Sigmoid colon (tissue), 4 donors: ENCODE measurements at regions not wholly inside any gene's neighbourhood (a gene's known extent, or its start where the extent isn't known, plus 50 kb on each side); places are given as distances from the start of the nearest gene placed in this dataset.

Source experiments
- POLR2A ChIP-seq, 2 donors: fragments of 450-650 bp; IDR thresholded peaks; one replicate each; pipeline ENCODE4 v1.6.1; 2016; ENCODE audit warnings: antibody characterized with exemption in 2 of 2, mild to moderate bottlenecking in 2 of 2, moderate library complexity in 2 of 2
- POLR2AphosphoS5 ChIP-seq, 4 donors: sonication (generic); formaldehyde crosslinking; IDR thresholded peaks; one replicate each; pipeline ENCODE4 v1.6.1; 2017; ENCODE audit warnings: antibody characterized with exemption in 4 of 4
- TF ChIP-seq, protein P1 (sequence below), 4 experiments: fragments of 450-650 bp in 3 of 4; fragments of 200-600 bp in 1 of 4; IDR thresholded peaks; one replicate each; pipeline ENCODE4 v1.5.1; 2016 to 2019; ENCODE audit warnings: antibody characterized with exemption in 4 of 4, mild to moderate bottlenecking in 3 of 4, moderate library complexity in 2 of 4

DNA sequence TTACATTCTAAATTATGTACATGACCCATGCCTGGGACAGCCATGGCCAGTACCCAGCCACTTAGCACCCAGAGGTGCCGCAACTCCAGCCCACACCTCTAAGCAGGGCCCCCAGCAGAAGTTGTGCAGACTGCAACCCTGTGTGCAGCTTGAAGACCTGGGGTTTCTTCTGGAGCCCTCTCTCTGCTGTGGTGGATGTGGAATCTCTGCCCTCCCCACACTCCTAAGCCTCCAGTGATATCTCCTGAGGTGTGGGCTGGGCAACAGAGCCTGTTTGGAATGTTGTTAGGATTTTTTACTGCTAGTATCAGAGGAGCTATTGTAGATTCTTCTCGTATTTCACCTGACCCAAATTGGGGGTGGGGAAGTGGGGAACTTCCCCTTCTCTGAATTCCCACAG is 59.4 kb upstream of the TUNAR start:
- TF ChIP-seq, protein P1, sequence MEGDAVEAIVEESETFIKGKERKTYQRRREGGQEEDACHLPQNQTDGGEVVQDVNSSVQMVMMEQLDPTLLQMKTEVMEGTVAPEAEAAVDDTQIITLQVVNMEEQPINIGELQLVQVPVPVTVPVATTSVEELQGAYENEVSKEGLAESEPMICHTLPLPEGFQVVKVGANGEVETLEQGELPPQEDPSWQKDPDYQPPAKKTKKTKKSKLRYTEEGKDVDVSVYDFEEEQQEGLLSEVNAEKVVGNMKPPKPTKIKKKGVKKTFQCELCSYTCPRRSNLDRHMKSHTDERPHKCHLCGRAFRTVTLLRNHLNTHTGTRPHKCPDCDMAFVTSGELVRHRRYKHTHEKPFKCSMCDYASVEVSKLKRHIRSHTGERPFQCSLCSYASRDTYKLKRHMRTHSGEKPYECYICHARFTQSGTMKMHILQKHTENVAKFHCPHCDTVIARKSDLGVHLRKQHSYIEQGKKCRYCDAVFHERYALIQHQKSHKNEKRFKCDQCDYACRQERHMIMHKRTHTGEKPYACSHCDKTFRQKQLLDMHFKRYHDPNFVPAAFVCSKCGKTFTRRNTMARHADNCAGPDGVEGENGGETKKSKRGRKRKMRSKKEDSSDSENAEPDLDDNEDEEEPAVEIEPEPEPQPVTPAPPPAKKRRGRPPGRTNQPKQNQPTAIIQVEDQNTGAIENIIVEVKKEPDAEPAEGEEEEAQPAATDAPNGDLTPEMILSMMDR (IDR thresholded peaks at IDR 0.05): no peak
- TF ChIP-seq POLR2A (IDR thresholded peaks at IDR 0.05) (no peak), POLR2AphosphoS5 (IDR thresholded peaks at IDR 0.05) (no peak)
